Hematopoietic multipotent progenitor cell treated with erythropoietin and hydrocortisone succinate and interleukin-3 and kit ligand, for 17 days (in vitro differentiated cells): ENCODE measurements at regions not wholly inside any gene's neighbourhood (a gene's known extent, or its start where the extent isn't known, plus 50 kb on each side); places are given as distances from the start of the nearest gene placed in this dataset.

ENCODE experiments used
- DNase-seq: peaks from one replicate; pipeline ENCODE4 v3.0.0-alpha.2; 2015; ENCODE audit warnings: low spot score

DNA sequence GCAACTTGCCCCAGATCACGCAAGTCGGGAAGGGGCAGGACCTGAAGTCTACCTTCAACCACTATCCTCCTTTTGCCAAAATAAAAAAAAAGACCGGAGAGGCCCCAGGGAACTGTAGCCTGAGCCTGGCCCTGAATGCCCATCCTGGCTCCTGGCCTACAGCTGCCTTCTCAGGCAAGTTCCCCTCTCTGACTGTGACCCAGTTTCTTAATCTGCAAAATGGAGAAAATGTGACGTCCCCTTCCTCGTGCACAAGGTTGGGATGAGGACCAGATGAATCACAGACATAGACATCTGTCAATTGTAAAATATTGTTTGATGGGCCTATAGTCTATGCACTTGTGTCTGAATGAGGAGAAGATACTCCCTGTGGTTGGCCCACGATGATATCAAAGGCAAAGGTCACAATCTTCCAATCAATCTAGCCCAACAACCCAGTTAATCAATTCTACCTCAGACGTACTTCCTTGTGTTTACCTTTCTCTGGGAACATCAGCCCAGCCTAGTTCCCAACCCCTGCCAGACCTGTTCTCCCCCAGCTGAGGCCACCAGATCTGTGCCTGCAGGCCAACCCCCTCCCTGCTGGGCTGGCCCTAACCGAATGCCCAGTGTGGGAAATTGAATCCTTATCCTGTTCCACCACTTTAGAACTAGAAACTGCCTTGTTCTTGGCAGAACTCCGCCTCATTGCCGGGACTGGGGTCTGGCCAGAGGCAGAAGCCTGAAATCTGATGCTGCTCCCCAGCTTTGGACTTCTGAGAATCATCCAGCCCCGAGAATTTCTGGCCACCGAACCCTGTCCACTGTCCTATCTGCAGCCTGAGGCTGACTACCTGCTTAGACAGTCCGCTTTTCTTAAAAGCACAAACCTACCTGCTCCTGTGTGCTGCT is 101.8 kb upstream of the LIPC start:
- no peak for DNase-seq

DNA sequence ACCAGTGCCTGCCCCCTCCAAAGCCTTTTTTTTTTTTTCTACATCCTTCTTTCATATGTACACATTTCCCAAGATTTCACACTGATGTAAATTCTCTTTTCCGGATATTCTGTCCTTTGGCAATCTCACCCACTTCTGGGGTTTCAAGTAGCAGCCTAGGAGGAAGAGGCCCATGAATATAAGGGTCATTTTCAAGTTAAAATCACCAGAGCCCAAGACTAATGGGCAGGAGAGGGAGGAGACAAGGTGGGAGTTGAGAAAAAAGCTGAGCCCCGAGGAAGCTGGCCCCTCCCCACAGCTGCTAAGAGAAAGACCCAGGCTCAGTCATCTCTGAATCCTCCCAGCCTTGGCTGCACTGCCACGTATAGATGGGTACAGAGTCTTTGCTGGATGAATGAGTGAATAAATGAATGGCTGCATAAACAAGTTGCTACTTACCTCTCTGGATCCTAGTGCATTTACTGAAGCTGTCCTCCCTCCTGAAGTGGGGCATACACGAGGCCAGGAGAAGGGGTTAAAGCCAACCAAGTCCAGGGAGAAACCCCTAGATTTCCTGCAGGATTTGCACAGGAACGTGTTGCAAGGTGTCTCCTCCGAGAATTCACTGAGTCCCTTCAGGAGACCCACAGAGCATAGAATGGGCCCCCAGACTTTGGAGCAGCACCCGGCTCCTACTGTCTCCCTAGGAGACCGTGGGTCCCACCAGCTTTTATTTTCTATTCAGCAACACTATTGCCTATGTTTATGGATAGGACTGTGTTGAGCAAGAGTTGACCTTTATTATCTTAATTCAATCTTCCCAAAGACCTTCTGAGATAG is 100.8 kb upstream of the LIPC start:
- no peak for DNase-seq

DNA sequence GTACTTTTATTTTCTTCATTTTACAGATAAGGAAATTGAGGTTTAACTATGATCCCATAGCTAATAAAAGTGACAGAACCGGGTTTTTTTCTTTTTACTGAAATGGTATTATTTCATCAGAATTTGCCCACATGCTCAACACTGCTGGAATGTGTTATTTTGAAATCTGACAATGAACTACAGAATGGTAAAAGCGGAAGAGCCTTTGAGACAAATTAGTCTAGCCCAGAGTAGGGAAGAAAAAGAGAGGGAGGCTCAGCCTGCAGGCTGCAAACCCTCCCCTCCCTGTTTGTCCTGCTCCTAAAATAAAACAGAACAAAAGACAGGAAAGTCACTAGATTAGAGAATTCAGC is 100.3 kb upstream of the LIPC start:
- DNase-seq: no peak

DNA sequence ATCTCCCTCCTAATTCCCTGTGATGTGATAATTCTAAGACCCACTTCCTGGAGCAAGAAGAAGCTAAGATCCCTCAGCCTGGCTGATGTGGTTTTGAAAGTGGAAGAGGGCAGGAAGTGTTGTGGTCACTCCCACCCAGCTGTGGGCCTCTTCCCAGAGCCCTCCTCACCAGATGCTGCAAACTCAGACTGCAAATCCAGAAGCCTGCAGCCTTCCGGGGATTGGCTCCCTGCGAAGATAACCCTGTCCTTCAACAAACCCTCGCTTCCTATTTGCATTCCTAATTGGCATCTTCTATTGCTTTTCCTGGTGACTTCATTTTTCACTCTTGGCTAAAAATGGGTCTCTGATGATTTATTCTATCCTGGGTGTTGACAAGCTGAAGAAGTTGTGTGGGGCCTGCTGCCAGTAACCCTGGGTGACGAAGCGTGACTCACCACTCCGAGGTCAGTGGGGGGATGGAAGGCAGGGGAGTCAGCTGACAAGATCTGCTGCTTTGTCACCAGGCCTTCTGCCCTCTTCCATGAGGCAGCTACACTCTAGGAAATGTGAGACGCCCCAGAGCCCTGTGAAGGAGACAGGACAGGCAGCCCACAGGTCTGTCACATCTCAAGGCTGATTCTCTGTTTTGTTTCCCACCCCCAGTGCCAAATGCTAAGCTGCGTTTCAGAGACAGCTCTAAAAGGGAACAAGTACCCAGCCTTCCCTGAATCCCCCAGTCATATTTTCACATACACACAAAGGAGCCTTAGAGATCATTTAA is 99.7 kb upstream of the LIPC start:
- peak; percentile 87 for DNase-seq

DNA sequence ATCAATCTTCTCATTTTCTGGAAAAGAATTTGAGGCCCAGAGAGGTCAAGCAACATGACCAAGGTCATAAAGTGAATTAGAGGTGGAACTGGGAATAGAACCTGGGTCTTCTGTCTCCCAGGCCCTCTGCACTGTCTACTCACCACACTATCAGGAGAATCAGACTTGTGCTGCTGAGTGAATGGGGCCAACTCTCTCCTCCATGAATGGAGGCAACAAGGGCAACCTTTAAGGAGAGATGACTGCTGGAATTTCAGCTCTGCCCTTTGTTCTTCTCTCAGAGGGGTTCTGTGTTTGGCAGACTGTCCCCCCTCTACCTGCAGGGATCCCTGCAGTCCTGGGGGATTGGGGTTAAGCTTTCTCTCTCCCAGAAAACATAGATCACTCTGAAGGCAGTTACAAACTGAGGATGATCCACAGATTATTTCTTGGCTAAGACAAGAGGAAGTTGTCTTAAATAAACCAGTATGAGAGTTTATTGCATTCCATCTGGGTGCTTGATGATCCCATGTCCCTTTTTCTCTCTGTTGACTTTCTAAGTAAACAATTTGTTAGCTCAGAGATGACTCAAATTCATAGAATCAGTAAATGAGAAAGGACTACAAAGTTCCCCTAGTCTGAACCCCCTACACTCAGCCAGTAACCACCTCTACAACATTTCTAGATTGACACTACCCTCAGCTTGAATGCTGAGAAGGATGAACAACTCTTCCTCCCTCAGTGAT is 99.0 kb upstream of the LIPC start:
- DNase-seq: peak; percentile 14

DNA sequence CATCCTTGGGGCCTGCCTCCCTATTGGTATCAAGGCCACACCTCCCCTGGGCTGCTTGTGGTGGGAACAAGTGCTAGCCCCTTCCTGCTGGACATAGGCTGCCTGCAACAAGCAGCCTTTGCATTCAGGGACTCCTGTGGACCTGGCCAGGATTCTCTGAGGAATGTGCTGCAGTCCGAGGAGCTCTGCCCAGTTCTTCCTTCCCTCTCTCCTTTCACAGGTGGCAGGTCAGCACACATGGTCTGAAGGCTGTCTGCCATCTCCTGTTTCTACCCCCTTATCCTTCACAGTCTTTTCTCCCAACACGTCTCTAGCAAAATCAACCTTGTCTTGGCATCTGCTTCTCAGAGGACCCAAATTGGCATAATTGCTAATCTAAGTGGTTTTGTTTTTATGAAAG is 97.0 kb upstream of the LIPC start:
- DNase-seq: no peak

DNA sequence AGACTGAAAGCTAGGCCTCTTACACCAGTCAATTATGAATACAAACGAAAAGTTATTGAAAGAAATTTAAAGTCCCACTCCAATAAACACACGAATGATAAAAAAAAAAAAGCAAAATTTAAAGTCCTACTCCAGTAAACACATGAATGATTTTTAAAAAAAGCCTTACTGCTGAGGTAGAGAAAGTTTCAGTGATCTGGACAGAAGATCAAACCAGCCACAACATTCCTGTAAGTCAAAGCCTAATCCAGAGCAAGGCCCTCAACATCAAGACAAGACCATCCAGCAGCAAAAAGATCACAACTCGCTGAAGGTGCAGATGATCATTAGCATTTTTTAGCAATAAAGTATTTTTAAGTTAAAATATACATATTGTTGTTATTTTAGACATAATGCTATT is 95.6 kb upstream of the LIPC start:
- DNase-seq: no peak

DNA sequence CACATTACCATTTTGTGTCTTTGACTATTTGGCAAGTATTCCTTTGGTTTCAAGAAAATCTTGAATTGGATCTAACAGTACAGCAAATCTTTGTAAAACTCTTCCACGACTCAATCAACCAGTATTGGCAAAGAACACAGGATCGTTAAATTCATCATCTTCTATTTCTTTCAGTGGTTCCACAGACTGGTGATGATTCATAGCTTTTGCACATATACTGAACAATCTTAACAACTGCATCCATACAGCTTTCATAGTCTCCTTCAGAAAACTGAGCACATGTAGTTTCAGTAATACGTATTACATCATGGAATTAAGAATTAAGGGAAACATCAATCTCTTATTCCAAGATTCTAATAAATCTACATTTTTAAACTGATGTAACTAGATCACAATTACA is 91.6 kb upstream of the LIPC start:
- no peak for DNase-seq

DNA sequence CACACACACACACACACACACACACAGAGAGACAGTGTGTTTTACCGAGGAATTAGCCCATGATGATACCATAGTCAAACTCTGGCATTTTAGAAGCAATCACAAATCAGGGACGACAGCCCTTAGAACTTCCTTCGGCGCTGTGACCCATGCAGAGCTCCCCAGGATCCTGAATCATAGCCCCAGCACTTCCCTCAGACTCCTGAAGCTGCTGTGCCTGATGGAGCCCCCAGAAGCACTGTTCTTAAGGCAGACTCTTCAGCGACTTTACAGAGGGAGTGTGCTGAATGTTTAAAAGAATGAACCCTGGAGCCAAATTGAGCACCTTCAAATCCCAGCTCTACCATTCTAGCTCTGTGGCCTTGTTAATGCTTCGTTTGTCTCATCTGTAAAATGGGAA is 89.3 kb upstream of the LIPC start:
- DNase-seq: no peak

DNA sequence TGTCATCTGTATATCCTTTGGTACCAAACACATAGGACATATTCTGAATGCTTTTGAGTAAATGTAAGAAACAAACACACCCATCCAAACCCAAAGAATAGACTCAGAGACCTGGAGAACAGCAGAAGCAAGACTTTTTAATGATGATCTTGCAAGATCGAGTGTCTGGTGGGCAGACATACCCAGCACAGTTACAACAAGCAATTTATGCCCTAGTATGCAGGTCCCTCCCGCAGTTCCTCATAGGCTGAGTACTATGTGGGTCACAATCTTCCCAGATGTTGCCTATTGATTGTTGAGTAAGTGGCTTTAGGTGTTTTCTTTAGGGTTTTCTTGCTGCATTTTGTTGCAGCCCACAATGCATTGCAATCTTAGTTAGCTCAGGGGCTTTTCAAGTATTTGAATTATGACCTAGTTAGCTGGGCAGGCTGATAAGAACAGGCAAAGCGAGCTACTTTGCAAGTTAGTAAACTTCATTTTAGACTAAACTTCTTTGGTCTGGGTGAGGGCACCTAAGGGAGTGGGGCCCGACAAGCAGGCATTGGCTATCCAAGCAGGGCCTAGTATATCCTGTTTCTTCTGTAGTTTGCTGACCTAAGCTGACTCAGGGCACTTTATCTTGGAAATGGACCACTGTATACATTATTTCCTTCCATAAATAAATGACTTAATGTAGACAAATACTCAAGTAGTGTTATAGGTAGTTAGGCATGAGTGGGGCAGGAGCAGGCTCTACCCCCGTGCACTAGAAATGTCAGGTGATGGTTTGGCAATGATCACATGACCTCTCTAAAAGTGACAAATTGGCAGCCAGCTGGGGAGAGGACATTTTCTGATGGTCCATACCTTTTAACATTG is 87.3 kb upstream of the LIPC start:
- DNase-seq: no peak

DNA sequence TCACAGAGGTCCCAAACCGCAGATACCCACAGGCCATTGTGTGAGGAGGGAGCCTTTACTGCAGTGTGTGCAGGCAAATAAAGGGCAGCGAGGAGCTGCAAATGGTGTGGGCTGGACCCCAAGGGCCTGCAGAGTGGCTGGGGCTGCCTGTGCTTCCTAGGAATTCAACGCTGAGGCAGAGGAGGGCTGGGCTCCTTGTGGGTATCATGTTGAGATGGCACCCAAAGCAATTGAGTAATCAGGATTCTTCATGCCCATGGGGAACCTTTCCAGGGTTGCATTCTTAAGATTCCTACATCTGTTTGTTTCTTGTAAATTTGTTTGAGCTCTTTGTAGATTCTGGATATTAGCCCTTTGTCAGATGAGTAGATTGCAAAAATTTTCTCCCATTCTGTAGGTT is 85.4 kb upstream of the LIPC start:
- DNase-seq: no peak

DNA sequence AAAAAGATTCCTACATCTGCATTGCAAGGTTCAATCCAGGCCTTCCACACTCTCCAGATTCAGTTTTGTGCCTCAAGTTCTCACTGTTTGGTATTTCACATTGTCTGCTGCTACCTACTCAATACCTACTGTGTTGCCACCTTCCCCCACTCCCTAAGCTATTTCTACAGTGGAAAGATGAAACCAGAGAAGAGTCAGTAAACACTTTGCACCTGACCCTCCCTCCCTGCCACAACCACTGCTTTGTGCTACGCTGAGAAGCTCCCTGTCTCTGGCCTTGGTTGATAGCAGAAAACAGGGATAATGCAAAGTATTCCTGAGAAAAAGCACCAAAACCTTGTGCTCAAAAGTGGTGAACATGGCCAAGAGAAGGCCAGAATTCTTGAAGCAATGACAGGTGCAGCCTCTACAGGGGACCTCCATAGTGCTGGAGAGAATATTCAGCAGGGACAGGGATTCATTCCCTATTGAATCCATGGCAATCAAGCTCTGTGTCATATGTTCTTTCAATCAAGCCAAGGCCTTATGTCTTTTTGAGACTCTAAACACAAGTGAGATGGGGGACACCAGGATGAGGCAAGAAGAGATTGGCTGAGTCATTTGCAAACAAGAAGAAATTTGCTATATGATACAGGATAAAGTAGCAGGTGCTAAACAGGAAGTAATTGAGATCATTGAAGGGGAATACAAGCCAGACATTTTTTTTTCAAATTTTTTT is 83.5 kb upstream of the LIPC start:
- DNase-seq: no peak

DNA sequence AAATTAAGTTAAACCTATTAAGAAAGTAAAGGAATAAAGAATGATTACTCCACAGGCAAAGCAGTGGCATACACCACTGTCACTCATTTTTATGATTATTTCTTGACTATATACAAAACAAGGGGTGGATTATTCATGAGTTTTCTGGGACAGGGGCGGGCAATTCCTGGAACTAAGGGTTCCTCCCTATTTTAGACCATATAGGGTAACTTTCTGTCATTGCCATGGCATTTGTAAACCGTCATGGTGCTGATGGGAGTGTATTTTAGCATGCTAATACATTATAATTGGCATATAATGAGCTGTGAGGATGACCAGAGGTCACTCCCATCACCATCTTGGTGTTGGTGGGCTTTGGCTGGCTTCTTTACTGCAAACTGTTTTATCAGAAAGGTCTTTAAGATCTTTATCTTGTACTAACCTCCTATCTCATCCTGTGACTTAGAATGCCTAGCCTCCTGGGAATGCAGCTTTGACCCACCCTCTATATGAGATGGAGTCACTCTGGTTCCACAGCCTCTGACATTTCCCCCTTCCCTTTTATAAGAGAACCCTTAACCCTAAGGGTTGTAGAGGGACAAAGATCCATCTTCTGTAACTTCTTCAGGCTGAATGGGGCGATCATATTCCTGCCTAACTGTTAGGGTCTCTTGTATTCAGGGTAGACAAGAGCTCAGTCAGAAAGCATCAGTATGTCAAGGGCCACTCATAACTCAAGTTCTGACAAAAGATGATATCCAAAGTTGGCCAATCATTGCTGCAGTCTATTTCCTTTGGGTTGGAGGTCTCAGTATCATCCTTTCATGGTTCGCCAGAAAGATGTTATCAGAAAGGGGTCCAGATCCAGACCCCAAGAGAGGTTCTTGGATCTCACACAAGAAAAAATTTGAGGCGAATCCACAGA is 79.5 kb upstream of the LIPC start:
- DNase-seq: no peak

DNA sequence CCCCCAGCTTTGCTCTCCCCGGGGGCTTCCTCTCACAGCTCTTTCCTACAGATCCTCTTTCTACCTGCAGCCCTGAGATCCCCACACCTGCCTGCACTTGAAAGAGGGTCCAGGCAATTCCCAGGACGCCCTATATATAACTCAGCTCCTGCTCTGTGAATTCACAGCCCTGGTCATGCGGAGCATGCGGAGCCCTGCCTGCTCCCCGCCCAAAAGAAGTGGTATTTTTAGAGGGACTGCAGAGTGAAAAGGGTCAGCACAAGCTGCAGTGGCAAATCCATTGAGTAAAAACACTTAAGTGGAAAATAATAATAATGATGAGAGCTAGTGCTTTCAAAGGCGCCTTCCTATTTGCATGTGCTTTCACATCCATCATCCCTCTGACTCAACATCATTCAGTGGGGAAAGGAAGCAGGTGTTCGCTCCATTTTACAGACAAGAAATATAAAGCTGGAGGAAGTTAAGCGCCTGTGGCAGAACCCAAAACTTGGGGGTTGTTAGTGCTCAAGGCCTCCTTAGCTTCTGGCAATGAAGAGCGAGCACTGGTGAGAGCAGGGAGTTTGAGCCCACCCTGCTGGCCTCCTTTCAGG is 76.3 kb upstream of the LIPC start:
- no peak for DNase-seq

DNA sequence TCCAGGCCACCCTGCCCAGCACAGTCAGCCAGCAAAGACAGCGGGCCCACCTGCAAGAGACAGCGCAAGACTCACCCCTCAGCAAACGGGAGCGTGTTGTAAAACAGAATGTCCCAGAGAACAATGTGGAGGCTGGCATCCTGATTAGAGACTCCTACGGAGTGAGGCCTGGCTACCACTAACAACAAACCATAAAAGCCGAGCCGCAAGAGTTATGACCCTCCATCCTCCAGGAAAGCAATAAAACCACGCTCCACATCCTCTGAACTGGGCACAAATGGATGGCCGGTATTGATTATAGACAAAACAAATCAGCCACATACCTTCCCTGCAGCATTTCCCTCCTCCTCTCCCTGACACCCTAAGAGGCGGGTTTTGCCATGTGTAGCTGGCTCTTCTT is 75.8 kb upstream of the LIPC start:
- DNase-seq: no peak

DNA sequence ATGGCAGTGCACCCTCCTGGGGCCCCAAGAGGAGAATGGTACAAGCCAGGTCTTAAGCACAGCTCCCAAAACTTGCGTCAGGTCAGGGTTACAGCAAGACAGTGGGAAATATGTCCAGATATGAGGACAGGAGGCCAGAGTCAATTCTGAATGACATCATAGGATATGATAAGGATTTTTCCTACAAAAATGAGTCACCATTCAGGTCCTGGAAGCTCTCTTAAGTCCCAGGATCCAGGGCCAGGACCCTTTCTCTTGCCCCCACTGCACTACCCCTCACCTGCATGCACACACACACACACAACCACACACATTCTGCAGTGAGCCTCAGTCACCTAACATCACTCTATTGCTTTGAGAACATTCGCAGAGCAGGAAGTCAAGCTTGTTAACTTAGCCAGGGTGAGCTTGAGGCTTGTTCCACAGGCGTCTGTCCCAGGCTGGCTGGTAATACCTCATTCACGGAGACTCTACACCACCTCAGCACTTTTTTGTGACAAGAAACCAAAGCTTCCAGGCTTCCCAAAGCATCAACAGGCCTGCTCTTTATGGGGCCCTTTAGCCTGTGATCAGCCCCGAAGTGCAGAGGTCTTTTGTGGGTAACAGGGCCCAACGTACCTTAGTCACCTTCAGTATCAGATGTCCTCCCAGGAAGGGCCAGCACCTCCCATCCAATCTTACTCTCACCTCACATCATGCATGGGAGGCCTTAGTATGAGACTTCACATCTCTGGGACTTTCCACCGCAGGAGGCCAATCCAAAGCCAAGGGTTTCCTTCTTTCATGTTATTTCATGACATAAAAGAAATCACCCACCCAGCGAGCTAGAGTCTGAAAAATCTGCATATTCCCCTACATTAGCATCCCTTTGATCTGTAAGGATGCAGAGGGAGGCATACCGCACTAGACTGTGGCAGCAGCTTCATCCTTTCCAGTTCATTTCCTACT is 74.0 kb upstream of the LIPC start:
- DNase-seq: no peak

DNA sequence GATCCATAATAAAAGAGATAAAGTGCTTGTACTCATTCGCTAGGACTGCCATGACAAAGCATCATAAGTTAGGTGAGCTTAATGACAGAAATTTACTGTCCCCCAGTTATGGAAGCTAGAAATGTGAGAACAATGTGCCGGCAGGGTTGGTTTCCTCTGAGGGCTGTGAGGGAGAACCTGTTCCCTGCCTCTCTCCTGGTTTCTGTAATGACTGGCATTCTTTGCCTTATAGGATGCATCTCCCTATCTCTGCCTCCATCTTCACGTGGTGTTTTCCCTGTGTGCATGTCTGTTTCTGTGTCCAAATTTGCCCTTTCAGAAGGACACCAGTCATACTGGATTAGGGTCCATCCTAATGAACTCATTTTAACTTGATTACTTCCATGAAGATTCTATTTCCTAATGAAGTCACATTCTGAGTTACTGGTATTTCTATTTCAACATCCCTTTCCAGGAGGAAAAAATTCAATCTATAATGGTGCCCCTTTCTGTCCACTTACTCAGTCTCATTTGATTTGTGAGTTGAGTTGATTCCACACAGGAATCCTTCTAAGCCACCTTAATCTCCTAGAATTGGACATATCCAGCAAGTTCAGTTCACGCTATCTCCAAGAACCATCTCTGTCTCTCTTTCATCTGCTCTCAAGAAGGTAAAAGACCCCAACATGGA is 71.2 kb upstream of the LIPC start:
- DNase-seq: no peak
